ENCODE measurements at regions not wholly inside any gene's neighbourhood (a gene's known extent, or its start where the extent isn't known, plus 50 kb on each side); places are given as distances from the start of the nearest gene placed in this dataset.

DNA sequence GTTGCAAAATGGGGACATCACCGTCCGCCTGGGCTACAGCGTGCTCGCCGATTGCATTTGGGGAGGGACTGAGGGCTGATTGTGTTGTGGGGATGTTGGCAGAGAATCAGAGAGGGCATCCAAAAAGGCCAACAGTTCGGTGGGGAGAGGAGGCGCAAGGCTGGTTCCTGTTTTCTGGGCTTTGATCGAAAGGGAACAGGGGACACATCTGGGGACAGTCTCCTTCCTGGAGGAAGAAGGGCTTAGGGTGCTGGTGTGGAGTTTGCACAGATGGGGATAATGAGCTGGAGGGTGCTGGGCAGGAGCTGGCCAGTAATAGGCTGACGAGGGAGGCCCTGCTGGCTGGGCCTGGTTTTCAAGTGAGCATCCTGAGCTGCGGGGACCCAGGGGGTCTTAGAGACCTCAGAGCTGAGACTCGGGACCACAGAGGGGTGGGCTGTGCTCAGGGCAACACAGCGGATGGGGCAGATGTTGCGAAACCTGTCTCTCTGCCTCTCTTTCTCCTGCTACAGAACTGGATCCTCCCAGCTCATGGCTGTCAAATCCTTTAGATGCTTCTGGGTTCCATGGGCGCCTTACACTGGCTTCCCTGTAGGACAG lies 288.7 kb downstream of the SEC14L1 start (continued):
- TF ChIP-seq, protein P1, sequence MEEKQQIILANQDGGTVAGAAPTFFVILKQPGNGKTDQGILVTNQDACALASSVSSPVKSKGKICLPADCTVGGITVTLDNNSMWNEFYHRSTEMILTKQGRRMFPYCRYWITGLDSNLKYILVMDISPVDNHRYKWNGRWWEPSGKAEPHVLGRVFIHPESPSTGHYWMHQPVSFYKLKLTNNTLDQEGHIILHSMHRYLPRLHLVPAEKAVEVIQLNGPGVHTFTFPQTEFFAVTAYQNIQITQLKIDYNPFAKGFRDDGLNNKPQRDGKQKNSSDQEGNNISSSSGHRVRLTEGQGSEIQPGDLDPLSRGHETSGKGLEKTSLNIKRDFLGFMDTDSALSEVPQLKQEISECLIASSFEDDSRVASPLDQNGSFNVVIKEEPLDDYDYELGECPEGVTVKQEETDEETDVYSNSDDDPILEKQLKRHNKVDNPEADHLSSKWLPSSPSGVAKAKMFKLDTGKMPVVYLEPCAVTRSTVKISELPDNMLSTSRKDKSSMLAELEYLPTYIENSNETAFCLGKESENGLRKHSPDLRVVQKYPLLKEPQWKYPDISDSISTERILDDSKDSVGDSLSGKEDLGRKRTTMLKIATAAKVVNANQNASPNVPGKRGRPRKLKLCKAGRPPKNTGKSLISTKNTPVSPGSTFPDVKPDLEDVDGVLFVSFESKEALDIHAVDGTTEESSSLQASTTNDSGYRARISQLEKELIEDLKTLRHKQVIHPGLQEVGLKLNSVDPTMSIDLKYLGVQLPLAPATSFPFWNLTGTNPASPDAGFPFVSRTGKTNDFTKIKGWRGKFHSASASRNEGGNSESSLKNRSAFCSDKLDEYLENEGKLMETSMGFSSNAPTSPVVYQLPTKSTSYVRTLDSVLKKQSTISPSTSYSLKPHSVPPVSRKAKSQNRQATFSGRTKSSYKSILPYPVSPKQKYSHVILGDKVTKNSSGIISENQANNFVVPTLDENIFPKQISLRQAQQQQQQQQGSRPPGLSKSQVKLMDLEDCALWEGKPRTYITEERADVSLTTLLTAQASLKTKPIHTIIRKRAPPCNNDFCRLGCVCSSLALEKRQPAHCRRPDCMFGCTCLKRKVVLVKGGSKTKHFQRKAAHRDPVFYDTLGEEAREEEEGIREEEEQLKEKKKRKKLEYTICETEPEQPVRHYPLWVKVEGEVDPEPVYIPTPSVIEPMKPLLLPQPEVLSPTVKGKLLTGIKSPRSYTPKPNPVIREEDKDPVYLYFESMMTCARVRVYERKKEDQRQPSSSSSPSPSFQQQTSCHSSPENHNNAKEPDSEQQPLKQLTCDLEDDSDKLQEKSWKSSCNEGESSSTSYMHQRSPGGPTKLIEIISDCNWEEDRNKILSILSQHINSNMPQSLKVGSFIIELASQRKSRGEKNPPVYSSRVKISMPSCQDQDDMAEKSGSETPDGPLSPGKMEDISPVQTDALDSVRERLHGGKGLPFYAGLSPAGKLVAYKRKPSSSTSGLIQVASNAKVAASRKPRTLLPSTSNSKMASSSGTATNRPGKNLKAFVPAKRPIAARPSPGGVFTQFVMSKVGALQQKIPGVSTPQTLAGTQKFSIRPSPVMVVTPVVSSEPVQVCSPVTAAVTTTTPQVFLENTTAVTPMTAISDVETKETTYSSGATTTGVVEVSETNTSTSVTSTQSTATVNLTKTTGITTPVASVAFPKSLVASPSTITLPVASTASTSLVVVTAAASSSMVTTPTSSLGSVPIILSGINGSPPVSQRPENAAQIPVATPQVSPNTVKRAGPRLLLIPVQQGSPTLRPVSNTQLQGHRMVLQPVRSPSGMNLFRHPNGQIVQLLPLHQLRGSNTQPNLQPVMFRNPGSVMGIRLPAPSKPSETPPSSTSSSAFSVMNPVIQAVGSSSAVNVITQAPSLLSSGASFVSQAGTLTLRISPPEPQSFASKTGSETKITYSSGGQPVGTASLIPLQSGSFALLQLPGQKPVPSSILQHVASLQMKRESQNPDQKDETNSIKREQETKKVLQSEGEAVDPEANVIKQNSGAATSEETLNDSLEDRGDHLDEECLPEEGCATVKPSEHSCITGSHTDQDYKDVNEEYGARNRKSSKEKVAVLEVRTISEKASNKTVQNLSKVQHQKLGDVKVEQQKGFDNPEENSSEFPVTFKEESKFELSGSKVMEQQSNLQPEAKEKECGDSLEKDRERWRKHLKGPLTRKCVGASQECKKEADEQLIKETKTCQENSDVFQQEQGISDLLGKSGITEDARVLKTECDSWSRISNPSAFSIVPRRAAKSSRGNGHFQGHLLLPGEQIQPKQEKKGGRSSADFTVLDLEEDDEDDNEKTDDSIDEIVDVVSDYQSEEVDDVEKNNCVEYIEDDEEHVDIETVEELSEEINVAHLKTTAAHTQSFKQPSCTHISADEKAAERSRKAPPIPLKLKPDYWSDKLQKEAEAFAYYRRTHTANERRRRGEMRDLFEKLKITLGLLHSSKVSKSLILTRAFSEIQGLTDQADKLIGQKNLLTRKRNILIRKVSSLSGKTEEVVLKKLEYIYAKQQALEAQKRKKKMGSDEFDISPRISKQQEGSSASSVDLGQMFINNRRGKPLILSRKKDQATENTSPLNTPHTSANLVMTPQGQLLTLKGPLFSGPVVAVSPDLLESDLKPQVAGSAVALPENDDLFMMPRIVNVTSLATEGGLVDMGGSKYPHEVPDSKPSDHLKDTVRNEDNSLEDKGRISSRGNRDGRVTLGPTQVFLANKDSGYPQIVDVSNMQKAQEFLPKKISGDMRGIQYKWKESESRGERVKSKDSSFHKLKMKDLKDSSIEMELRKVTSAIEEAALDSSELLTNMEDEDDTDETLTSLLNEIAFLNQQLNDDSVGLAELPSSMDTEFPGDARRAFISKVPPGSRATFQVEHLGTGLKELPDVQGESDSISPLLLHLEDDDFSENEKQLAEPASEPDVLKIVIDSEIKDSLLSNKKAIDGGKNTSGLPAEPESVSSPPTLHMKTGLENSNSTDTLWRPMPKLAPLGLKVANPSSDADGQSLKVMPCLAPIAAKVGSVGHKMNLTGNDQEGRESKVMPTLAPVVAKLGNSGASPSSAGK (IDR thresholded peaks at IDR 0.05): no peak
- TF ChIP-seq, protein P2, sequence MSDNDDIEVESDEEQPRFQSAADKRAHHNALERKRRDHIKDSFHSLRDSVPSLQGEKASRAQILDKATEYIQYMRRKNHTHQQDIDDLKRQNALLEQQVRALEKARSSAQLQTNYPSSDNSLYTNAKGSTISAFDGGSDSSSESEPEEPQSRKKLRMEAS (CRISPR knock-in tag; IDR thresholded peaks at IDR 0.05): 0 out of 2 replicates have a peak, but pooled peaks have one; percentile 33
- no peak for TF ChIP-seq SMARCC2 (IDR thresholded peaks at IDR 0.05; ENCODE audit: low read depth)
- no peak for TF ChIP-seq ZBTB11 (CRISPR knock-in tag; IDR thresholded peaks at IDR 0.05)
